ENCODE measurements at regions not wholly inside any gene's neighbourhood (a gene's known extent, or its start where the extent isn't known, plus 50 kb on each side); places are given as distances from the start of the nearest gene placed in this dataset.

GRCh38 chr7:40969641-40970040, 733.2 kb downstream of the INHBA start:
- Mint-ChIP-seq H3K27ac (no peak overlapping the region), H3K36me3 (no peaks in the 10 kb centered on the region), H3K27me3 (peaks cover 5% of the 10 kb centered on the region), H3K4me1 (no peaks in the 10 kb centered on the region), H3K9me3 (no peaks in the 10 kb centered on the region), H3K4me3 (no peak overlapping the region)
- DNase-seq = no peak

DNA sequence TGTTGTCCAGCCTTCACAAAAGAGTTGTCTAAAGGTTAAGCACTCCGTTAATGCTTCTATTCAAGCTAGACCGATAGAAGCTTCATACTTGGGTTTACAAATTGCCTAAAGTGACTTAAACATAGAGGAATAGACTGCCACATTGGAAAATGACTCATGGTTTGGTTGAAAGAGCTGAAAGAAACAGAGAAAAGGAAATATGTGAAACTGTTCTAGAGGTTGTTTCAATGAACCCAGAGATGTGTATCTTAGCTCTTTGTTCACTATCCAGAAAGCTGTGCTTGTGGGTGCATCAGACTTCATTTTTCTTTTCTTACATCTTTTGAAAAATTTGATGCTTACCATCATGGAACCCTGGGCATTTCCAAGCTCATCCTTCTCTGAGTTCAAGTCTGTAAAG, 736.2 kb downstream of the INHBA start:
- Mint-ChIP-seq H3K27me3 (no peaks in the 10 kb centered on the region), H3K9me3 (no peaks in the 10 kb centered on the region), H3K4me1 (no peaks in the 10 kb centered on the region), H3K4me3 (no peak overlapping the region), H3K27ac (no peak overlapping the region), H3K36me3 (no peaks in the 10 kb centered on the region)
- DNase-seq = no peak

GRCh38 chr7:40965774-40966173, 737.1 kb downstream of the INHBA start:
- Mint-ChIP-seq H3K27ac (no peak overlapping the region), H3K36me3 (no peaks in the 10 kb centered on the region), H3K27me3 (no peaks in the 10 kb centered on the region), H3K4me1 (no peaks in the 10 kb centered on the region), H3K4me3 (no peak overlapping the region), H3K9me3 (no peaks in the 10 kb centered on the region)
- DNase-seq = no peak

DNA sequence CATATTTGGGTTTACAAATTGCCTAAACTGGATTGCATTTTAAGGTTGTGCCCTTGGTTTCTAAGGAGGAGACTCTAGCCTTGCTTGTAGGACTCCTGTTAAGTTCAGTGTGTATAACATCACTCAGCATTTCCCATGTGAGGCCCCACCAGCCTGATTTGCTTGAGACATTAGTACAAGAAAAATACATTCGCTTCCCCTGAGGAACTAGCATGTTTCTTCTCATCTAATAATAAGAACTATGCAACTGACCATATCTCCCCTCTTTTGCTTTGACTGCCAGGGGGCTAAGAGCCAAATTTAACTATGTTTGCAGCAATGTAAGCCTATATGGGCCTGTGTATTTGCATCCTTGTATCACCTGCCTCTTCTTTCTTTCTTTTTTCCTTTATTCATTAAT, 737.9 kb downstream of the INHBA start:
- Mint-ChIP-seq H3K9me3 (no peaks in the 10 kb centered on the region), H3K4me3 (no peak overlapping the region), H3K4me1 (no peaks in the 10 kb centered on the region), H3K27me3 (peaks cover 4% of the 10 kb centered on the region), H3K36me3 (no peaks in the 10 kb centered on the region), H3K27ac (no peak overlapping the region)
- DNase-seq = no peak

DNA sequence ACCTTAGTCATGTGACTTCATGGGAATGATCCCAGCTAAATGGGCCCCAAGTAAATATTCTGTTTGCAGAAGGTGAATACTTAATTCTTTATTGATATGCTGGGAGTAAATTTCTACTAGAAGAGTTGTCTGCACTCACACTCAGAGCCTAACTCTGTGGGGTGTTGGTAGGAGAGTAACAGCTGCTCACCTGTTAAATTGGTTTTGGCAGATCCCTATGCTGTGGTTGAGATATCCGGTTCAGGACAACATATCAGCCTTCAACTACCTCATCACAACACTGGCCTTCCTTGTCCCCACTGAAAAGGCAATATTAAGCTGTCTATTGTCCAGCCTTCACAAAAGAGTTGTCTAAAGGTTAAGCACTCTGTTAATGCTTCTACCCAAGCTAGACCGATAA, 738.3 kb downstream of the INHBA start:
- no peaks in the 10 kb centered on the region for H3K4me1 Mint-ChIP-seq
- H3K27ac Mint-ChIP-seq = no peak overlapping the region
- peaks cover 5% of the 10 kb centered on the region for H3K27me3 Mint-ChIP-seq
- no peak for DNase-seq
- H3K4me3 Mint-ChIP-seq = no peak overlapping the region
- no peaks in the 10 kb centered on the region for H3K36me3 Mint-ChIP-seq
- no peaks in the 10 kb centered on the region for H3K9me3 Mint-ChIP-seq

GRCh38 chr7:40959955-40960354, 742.9 kb downstream of the INHBA start:
- no peak overlapping the region for H3K4me3 Mint-ChIP-seq
- H3K27ac Mint-ChIP-seq = no peak overlapping the region
- H3K4me1 Mint-ChIP-seq = no peaks in the 10 kb centered on the region
- H3K27me3 Mint-ChIP-seq = peaks cover 5% of the 10 kb centered on the region
- DNase-seq = no peak
- peaks cover 4% of the 10 kb centered on the region for H3K9me3 Mint-ChIP-seq
- no peaks in the 10 kb centered on the region for H3K36me3 Mint-ChIP-seq

DNA sequence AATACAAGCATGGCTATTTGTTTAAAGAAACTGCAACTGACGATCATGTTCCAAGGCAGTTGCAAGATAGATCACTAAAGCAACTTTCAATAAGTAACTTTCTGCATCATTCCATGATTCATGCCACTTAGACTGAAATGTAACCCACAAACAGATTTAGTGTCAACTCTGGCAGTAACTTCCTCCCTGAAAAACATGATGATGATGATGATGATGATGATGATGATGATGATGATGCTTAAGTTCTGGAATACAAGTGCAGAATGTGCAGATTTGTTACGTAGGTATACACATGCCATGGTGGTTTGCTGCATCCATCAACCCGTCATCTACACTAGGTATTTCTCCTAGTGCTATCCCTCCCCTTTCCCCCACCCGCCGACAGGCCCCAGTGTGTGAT, 754.7 kb downstream of the INHBA start:
- Mint-ChIP-seq H3K9me3 (peaks cover 26% of the 10 kb centered on the region), H3K4me1 (no peaks in the 10 kb centered on the region), H3K27me3 (no peaks in the 10 kb centered on the region), H3K36me3 (peaks cover 2% of the 10 kb centered on the region), H3K4me3 (no peak overlapping the region), H3K27ac (no peak overlapping the region)
- DNase-seq = no peak

- DNase-seq = no peak
- Mint-ChIP-seq H3K27ac (no peak overlapping the region), H3K4me1 (no peaks in the 10 kb centered on the region), H3K36me3 (peaks cover 2% of the 10 kb centered on the region), H3K27me3 (no peaks in the 10 kb centered on the region), H3K4me3 (no peak overlapping the region), H3K9me3 (peaks cover 28% of the 10 kb centered on the region)
Observed at GRCh38 chr7:40947566-40947965, 755.3 kb downstream of the INHBA start.

GRCh38 chr7:40946549-40946948, 756.3 kb downstream of the INHBA start:
- H3K36me3 Mint-ChIP-seq = peaks cover 2% of the 10 kb centered on the region
- DNase-seq = no peak
- peaks cover 28% of the 10 kb centered on the region for H3K9me3 Mint-ChIP-seq
- no peaks in the 10 kb centered on the region for H3K4me1 Mint-ChIP-seq
- no peak overlapping the region for H3K4me3 Mint-ChIP-seq
- no peak overlapping the region for H3K27ac Mint-ChIP-seq
- no peaks in the 10 kb centered on the region for H3K27me3 Mint-ChIP-seq

DNA sequence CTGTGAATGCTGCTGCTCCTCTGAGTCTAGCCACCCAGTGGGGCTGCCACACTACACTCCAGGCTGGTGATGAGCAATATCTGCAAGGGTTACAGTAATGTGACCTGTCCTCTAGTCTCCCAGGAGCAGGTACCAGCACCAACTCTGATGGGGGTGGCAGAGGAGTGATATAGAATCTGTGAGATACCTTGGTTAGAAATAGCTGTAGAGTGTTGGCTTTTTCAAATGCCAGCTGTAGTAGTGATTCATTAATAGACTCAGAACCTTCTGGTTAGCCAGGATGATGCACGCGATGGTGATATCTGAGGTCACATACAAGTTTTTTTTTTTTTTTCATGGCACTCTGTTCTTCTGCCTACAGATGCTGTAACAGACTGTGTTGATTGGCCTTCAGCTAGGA, 757.1 kb downstream of the INHBA start:
- Mint-ChIP-seq H3K9me3 (peaks cover 28% of the 10 kb centered on the region), H3K4me3 (no peak overlapping the region)

DNA sequence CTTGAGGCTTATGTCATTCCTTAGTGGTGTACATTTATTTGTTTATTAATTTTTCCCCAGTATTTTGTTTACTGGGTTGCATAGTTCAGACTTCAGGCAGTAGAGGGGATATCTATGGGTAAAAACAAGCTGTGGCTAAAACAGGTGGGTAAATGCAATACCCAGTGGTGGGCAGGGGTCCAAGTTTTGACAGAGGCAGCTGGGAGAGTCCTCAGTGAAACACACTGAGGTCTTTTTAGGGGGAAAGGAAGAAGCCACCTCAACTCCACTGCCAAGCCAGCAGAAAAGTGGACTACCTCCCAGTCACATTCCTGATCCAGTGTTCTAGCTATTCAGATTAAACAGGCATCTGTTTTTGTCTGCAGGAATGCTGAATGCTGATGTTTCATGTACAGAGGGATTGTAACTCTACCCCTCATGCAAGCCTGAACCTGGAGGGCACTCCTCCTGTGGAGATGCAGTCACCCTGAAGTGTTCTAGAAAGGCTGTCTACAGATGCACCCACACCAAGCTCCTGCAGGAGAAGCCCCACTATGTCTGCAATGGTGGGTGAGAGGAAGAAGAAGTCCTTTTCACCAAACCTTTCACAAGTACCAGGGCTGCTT, 757.8 kb downstream of the INHBA start:
- Mint-ChIP-seq H3K27ac (no peak overlapping the region), H3K9me3 (peaks cover 25% of the 10 kb centered on the region), H3K4me1 (no peaks in the 10 kb centered on the region)

More for the DNA sequence above, 757.1 kb downstream of the INHBA start:
- peaks cover 2% of the 10 kb centered on the region for H3K36me3 Mint-ChIP-seq
- H3K27ac Mint-ChIP-seq = no peak overlapping the region
- no peak for DNase-seq
- no peaks in the 10 kb centered on the region for H3K4me1 Mint-ChIP-seq
- H3K27me3 Mint-ChIP-seq = no peaks in the 10 kb centered on the region

DNA sequence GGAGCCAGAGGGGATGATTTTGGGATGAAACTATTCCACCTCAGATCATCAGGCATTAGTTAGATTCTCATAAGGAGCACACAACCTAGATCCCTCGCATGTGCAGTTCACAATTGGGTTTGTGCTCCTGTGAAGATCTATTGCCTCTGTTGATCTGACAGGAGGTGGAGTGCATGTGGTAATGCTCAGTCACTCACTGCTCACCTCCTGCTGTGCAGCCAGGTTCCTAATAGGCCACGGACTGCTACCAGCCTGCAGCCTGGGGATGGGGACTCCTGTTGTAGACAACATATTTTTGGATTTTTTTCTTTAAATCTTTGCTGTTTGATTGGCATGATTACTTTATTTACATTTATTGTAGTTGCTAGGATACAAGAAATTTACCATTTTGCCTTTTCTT, 765.0 kb downstream of the INHBA start:
- H3K4me3 Mint-ChIP-seq = no peak overlapping the region
- no peak for DNase-seq
- no peaks in the 10 kb centered on the region for H3K36me3 Mint-ChIP-seq
- no peaks in the 10 kb centered on the region for H3K4me1 Mint-ChIP-seq
- H3K9me3 Mint-ChIP-seq = peaks cover 5% of the 10 kb centered on the region
- no peaks in the 10 kb centered on the region for H3K27me3 Mint-ChIP-seq
- no peak overlapping the region for H3K27ac Mint-ChIP-seq

More for the DNA sequence above, 757.8 kb downstream of the INHBA start:
- Mint-ChIP-seq H3K27me3 (no peaks in the 10 kb centered on the region), H3K4me3 (no peak overlapping the region), H3K36me3 (peaks cover 2% of the 10 kb centered on the region)
- no peak for DNase-seq

GRCh38 chr7:40935435-40935834, 767.5 kb downstream of the INHBA start:
- DNase-seq = no peak
- Mint-ChIP-seq H3K36me3 (no peaks in the 10 kb centered on the region), H3K27ac (no peak overlapping the region), H3K27me3 (no peaks in the 10 kb centered on the region), H3K4me3 (no peak overlapping the region), H3K4me1 (no peaks in the 10 kb centered on the region), H3K9me3 (peaks cover 5% of the 10 kb centered on the region)

GRCh38 chr7:40923626-40924025, 779.3 kb downstream of the INHBA start:
- DNase-seq = no peak
- Mint-ChIP-seq H3K4me1 (no peaks in the 10 kb centered on the region), H3K27ac (no peak overlapping the region), H3K27me3 (no peaks in the 10 kb centered on the region), H3K9me3 (no peaks in the 10 kb centered on the region), H3K36me3 (no peaks in the 10 kb centered on the region), H3K4me3 (no peak overlapping the region)

- H3K4me1 Mint-ChIP-seq = no peaks in the 10 kb centered on the region
- no peaks in the 10 kb centered on the region for H3K36me3 Mint-ChIP-seq
- no peaks in the 10 kb centered on the region for H3K9me3 Mint-ChIP-seq
- no peak overlapping the region for H3K27ac Mint-ChIP-seq
- H3K27me3 Mint-ChIP-seq = no peaks in the 10 kb centered on the region
- no peak overlapping the region for H3K4me3 Mint-ChIP-seq
- DNase-seq = no peak
Observed at GRCh38 chr7:40922316-40922670, 780.6 kb downstream of the INHBA start.

GRCh38 chr7:40921589-40922315, 781.1 kb downstream of the INHBA start:
- Mint-ChIP-seq H3K9me3 (no peaks in the 10 kb centered on the region), H3K36me3 (no peaks in the 10 kb centered on the region), H3K27ac (no peak overlapping the region), H3K27me3 (no peaks in the 10 kb centered on the region), H3K4me3 (no peak overlapping the region), H3K4me1 (no peaks in the 10 kb centered on the region)
- no peak for DNase-seq

Measured in activated naive CD8-positive, alpha-beta T cell treated with anti-CD3 and anti-CD28 coated beads for 36 hours (primary cell).